ENCODE measurements at regions not wholly inside any gene's neighbourhood (a gene's known extent, or its start where the extent isn't known, plus 50 kb on each side); places are given as distances from the start of the nearest gene placed in this dataset.

- H3K27ac Mint-ChIP-seq (ENCODE audit: low read depth, unreplicated experiment): no peak overlapping the region
- ChIA-PET POLR2A (interaction anchor here (1.1 kb wide), 1 partner anchor 12 kb away, joined by 4 read pairs; no protein-coding TSS in a partner anchor), CTCF (no interaction called here)
- no peaks in the 10 kb centered on the region for H3K36me3 Mint-ChIP-seq (ENCODE audit: insufficient read depth, unreplicated experiment)
- DNase-seq (ENCODE audit: unreplicated experiment): no peak
- H3K4me3 Mint-ChIP-seq (ENCODE audit: unreplicated experiment): no peak overlapping the region
- H3K9me3 Mint-ChIP-seq (ENCODE audit: unreplicated experiment): no peaks in the 10 kb centered on the region
- H3K27me3 Mint-ChIP-seq (ENCODE audit: insufficient read depth, unreplicated experiment): no peaks in the 10 kb centered on the region
- intact Hi-C loops (cut with micrococcal nuclease): no loop called here
- no peak for TF ChIP-seq CTCF (IDR thresholded peaks at IDR 0.05; ENCODE audit: unreplicated experiment)
- H3K4me1 Mint-ChIP-seq (ENCODE audit: insufficient read depth, unreplicated experiment): peaks cover 50% of the 10 kb centered on the region
- BruUV-seq (replicated peaks): no TSS peak
Measured at GRCh38 chr1:234967121-234967520, 161.5 kb downstream of the TOMM20 start.

GRCh38 chr1:234965111-234965510, 163.5 kb downstream of the TOMM20 start:
- H3K4me3 Mint-ChIP-seq (ENCODE audit: unreplicated experiment): no peak overlapping the region

GRCh38 chr1:234963904-234964702, 164.5 kb downstream of the TOMM20 start:
- Mint-ChIP-seq H3K27ac (ENCODE audit: low read depth, unreplicated experiment) (peak overlapping the region; percentile 28), H3K4me3 (ENCODE audit: unreplicated experiment) (no peak overlapping the region), H3K36me3 (ENCODE audit: insufficient read depth, unreplicated experiment) (no peaks in the 10 kb centered on the region), H3K4me1 (ENCODE audit: insufficient read depth, unreplicated experiment) (peaks cover 40% of the 10 kb centered on the region), H3K9me3 (ENCODE audit: unreplicated experiment) (no peaks in the 10 kb centered on the region), H3K27me3 (ENCODE audit: insufficient read depth, unreplicated experiment) (no peaks in the 10 kb centered on the region)
- ChIA-PET POLR2A (interaction anchor here (0.6 to 2.1 kb wide), 4 partner anchors 33 to 352 kb away, joined by 3 to 8 read pairs (median 4); no protein-coding TSS in a partner anchor), CTCF (interaction anchor here (0.6 kb wide), 1 partner anchor 452 kb away, joined by 3 read pairs; no protein-coding TSS in a partner anchor)
- BruUV-seq (replicated peaks): no TSS peak
- intact Hi-C loops (cut with micrococcal nuclease): loop anchor here (2.0 kb wide), 2 partner anchors 33 to 37 kb away; no protein-coding TSS in a partner anchor
- no peak for TF ChIP-seq CTCF (IDR thresholded peaks at IDR 0.05; ENCODE audit: unreplicated experiment)
- no peak for DNase-seq (ENCODE audit: unreplicated experiment)

More at GRCh38 chr1:234965111-234965510, 163.5 kb downstream of the TOMM20 start:
- no peak overlapping the region for H3K27ac Mint-ChIP-seq (ENCODE audit: low read depth, unreplicated experiment)
- BruUV-seq (replicated peaks): no TSS peak
- no peak for TF ChIP-seq CTCF (IDR thresholded peaks at IDR 0.05; ENCODE audit: unreplicated experiment)
- H3K27me3 Mint-ChIP-seq (ENCODE audit: insufficient read depth, unreplicated experiment): no peaks in the 10 kb centered on the region
- intact Hi-C loops (cut with micrococcal nuclease): no loop called here
- H3K36me3 Mint-ChIP-seq (ENCODE audit: insufficient read depth, unreplicated experiment): no peaks in the 10 kb centered on the region
- H3K4me1 Mint-ChIP-seq (ENCODE audit: insufficient read depth, unreplicated experiment): peaks cover 46% of the 10 kb centered on the region
- ChIA-PET POLR2A (interaction anchor here (0.7 to 1.5 kb wide), 7 partner anchors 14 to 353 kb away, joined by 3 to 7 read pairs (median 3); no protein-coding TSS in a partner anchor), CTCF (interaction anchor here (0.7 to 1.1 kb wide), 3 partner anchors 9 to 465 kb away, joined by 3 to 4 read pairs (median 3); no protein-coding TSS in a partner anchor)
- H3K9me3 Mint-ChIP-seq (ENCODE audit: unreplicated experiment): no peaks in the 10 kb centered on the region
- DNase-seq (ENCODE audit: unreplicated experiment): no peak

- peak; percentile 50 for DNase-seq (ENCODE audit: unreplicated experiment)
- H3K27me3 Mint-ChIP-seq (ENCODE audit: insufficient read depth, unreplicated experiment): no peaks in the 10 kb centered on the region
- no peaks in the 10 kb centered on the region for H3K9me3 Mint-ChIP-seq (ENCODE audit: unreplicated experiment)
- H3K4me3 Mint-ChIP-seq (ENCODE audit: unreplicated experiment): no peak overlapping the region
- H3K4me1 Mint-ChIP-seq (ENCODE audit: insufficient read depth, unreplicated experiment): peaks cover 38% of the 10 kb centered on the region
- H3K27ac Mint-ChIP-seq (ENCODE audit: low read depth, unreplicated experiment): peak overlapping the region; percentile 28
- CTCF ChIA-PET: interaction anchor here (0.5 to 1.4 kb wide), 8 partner anchors 9 to 464 kb away, joined by 3 read pairs; no protein-coding TSS in a partner anchor
- POLR2A ChIA-PET: interaction anchor here (0.7 to 2.2 kb wide), 11 partner anchors 11 to 359 kb away, joined by 3 to 13 read pairs (median 5); no protein-coding TSS in a partner anchor
- no peaks in the 10 kb centered on the region for H3K36me3 Mint-ChIP-seq (ENCODE audit: insufficient read depth, unreplicated experiment)
- intact Hi-C loops (cut with micrococcal nuclease): loop anchor here (2.0 kb wide), 2 partner anchors 33 to 37 kb away; no protein-coding TSS in a partner anchor
- no peak for TF ChIP-seq CTCF (IDR thresholded peaks at IDR 0.05; ENCODE audit: unreplicated experiment)
- BruUV-seq (replicated peaks): no TSS peak
Measured at GRCh38 chr1:234963180-234963903, 165.3 kb downstream of the TOMM20 start.
